ENCODE measurements at regions not wholly inside any gene's neighbourhood (a gene's known extent, or its start where the extent isn't known, plus 50 kb on each side); places are given as distances from the start of the nearest gene placed in this dataset.

GRCh38 chr21:15242906-15243305 is 178.1 kb upstream of the NRIP1 start:
- no peak for DNase-seq

DNA sequence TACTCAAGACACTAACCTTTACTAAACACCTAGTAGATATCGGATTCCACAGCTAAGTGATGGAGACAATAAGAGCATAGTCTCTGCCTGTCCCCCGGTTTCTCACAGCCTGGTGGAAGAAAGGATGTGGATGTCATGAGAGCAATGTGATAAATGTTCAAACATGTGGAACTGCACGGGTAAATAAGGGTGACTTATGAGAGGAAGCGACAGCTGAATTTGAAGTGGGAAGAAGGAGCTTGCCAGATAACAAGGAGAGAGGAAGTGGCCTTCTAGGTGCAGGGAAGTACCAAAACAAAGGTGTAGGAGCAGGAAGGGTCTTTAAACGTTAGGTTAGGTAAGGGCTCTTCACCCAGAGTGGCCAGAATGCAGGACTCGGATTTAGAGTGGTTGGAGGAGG is 178.6 kb upstream of the NRIP1 start:
- no peak for DNase-seq

DNA sequence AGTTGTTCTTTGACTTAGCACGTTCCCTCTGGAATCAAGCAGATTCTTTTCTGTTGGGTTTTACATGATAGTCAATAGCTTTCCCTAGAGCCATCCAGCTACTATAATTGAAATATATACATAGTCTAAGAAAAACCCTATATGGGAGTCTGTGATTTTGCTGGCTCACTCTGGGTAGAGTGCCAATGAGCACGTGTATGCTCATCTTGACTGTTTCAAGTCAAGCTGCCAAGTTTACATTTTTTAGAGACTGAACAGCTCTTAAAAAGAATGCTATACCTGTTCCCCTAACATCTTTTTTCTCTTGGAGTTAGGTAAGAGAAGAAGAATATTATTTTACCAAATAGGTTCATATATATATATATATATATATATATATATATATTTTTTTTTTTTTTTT is 182.8 kb upstream of the NRIP1 start:
- no peak for DNase-seq

- DNase-seq = no peak
These were observed 184.6 kb upstream of the NRIP1 start for GRCh38 chr21:15249285-15249993.

DNA sequence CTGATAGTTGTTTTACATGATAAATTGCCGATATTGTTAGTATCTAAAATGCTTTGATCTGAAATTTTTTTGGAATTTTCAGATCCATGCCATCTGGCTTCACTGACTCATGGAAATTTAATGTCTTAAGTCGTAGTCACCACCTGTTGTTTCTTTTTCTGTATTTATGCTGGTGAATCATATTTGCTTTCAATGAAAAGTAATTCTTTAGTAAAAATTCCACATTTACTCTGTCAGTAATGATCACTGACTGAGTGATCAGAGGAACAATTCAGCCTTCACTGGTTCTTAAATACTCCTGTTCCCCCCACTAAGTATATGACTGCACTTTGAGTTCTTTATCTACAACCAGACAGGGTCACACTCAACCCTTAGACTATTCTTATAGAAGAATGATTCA is 185.6 kb upstream of the NRIP1 start:
- no peak for DNase-seq

GRCh38 chr21:15252431-15252830 is 187.6 kb upstream of the NRIP1 start:
- DNase-seq = no peak

DNA sequence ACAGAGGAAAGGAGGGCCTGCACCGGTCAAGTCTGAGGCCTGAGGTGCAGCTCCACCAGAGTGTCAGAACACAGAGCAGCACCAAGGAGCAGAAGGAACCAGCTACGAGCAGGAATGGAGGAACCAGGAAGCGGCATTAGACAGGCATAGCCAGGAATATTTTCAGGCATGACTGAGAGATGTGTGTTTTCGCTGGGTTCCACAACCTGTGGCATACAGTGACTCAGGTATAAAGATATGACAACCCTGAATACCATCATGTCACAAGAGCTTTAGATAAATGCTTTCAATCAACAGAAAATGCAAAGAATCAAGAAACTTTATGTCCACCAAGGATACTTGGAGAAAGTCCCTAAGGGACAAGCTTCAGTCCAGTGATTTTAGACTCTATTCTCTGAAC is 189.3 kb upstream of the NRIP1 start:
- no peak for DNase-seq

DNA sequence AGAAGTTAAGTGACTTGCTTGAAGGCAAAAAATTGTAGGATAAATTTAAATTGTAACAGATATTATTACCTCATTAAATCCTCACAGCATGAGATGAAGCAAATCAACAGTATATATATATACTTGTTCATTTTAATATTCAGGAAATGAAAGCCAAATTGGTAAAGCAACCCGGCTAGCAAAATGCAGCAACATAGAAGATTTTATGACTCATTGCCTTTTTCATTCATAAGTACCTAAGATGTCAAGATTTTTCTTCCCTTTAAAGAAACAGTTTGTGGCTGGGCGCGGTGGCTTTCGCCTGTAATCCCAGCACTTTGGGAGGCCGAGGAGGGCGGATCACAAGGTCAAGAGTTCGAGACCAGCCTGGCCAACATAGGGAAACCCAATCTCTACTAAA is 190.5 kb upstream of the NRIP1 start:
- no peak for DNase-seq

GRCh38 chr21:15255763-15256162 is 191.0 kb upstream of the NRIP1 start:
- DNase-seq = no peak

- DNase-seq = no peak
These were observed 192.2 kb upstream of the NRIP1 start for GRCh38 chr21:15256996-15257395.

- no peak for DNase-seq
These were observed 192.8 kb upstream of the NRIP1 start for GRCh38 chr21:15257646-15258045.

GRCh38 chr21:15259824-15260223 is 195.0 kb upstream of the NRIP1 start:
- no peak for DNase-seq

DNA sequence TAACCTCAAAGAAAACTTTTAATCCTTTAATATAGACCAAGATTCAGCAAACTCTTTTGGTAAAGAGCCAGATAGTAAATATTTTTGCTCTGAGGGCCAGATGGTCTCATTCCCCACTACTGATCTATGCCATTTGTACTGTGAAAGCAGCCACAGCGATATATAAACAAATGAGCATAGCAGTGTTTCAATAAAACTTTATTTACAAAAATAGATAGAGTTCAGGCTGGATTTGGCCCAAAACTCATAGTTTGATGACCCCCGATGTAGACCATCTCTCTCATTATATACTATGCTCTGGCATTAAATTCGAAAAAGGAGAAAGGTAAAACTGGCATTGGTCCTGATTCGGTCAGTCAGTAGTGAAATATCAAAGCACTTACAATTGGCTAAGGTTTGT is 195.8 kb upstream of the NRIP1 start:
- no peak for DNase-seq

GRCh38 chr21:15264084-15264665 is 199.4 kb upstream of the NRIP1 start:
- DNase-seq = no peak

DNA sequence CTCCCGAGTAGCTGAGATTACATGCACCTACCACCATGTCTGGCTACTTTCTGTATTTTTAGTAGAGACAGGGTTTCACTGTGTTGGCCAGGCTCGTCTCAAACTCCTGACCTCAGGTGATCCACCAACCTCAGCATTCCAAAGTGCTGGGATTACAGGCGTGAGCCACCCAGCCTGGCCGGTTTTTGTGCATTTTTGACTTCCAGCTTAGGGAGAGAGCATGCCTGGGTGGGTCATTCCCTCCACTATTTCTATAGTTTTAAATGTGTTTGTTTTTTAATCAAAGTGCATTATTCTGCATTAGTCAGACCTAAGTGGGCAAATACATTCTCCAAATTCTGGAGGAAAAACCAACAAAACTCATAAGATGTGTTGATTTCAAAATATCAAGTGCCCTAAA is 207.4 kb upstream of the NRIP1 start:
- no peak for DNase-seq

DNA sequence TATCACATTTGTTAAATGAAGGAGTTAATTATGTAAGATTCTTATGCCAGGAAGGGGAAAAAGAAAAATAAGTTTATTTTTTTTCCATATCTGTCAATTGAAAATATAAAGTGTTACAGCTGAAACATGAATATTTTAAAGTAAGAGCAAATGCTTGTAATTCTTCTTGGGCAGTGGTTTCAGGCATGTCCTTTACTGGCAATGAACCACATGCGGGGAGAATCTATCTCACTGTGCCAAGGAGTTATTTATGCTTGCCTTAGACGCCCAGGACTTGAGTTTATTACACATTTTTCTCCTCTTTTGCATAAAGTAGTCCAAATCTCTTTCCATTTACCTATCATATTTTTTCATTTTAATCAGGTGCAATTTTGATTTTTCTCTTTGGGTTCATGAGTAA is 207.8 kb upstream of the NRIP1 start:
- no peak for DNase-seq

DNA sequence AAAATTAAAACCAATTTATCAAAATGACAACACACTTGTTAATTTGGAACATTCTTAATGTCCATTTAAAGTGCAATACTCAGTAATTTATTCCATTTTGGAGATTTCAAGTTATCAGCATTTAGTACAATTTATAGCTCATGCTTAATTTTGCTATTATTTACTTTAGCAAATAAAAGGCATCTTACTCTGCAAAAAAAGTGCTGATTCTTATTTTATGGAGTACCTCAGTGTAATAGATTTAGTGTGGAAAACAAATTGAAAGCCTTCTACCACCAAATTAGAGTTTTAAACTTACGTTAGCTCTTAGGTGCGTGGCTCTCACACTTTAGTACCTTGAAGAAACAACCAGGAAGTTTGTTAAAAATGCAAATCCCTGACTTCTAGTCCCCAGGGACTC is 208.4 kb upstream of the NRIP1 start:
- DNase-seq = no peak

DNA sequence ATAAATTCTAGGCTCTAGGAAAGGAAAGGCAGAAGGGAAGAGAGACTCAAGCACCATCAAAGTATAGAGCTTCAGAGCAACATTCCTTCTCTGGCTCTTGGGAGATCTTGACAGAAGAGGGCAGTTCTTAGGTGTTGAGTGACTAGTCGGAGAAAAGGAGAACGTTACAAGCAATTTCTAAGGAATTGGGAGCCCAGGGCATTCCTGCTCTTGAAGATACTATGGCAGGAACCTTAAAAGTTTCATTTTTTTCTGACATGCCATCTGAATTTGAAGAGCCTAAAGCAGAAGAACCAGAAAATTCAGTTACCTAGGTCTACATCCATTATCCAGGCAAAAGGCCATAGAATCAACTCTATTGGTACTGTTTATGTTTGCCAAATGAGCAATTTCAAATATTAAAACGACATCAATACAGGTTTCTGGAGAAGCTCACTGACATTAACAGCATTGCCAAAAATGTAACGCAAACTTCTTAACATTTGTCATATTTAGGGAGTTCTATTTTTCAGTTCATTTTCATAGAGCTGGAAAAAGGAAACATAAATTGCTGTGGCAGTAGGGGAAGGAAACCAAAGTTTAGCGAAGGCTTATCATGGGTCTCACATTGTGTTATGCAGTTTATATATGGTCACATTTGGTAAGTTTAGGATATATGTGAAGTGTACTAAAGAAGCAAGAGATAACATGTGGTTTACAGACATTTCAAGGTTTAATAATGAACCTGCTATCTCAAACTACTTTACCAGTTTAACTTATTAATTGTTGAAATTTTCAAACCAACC is 210.1 kb upstream of the NRIP1 start:
- DNase-seq = no peak

GRCh38 chr21:15275615-15276235 is 210.9 kb upstream of the NRIP1 start:
- no peak for DNase-seq

DNA sequence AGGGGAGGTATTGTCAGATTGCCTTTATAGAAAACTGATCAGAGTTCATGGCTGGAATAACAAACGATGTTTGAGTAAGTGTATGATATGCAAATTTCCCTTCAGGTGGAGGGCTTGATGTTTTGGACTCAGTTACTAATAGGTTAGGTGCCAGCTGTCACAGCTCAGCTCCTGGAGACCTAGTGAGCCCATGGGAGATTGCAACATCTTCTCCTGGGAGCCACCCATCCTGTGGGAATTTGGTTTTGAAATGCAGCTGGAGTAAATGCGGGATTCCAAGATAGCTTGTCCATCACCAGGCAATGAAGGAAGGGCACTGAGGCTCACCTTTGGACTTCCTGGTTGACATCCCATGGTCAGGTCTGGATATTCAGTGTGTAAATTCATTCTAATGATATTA is 211.4 kb upstream of the NRIP1 start:
- DNase-seq = no peak

GRCh38 chr21:15277466-15277865 is 212.7 kb upstream of the NRIP1 start:
- no peak for DNase-seq

DNA sequence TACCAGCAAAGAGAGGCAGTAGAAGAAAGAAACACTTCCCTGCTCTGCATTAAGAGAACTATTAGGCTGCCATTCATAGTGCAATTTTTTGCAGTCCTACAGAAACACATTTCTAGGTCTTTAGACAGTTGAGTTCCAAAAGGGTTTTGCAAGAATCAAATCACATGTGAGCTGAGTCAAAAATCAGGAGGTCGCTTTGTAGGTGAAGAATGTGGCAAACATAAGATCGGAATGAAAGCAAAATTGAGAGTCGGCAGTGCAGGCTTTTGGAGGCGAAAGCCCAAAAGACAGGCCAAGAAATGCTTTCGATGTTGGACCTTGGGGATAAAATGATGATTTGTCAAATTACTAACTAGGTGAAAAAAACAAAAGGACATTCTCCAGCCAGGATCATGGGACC is 213.5 kb upstream of the NRIP1 start:
- DNase-seq = no peak

GRCh38 chr21:15278851-15279250 is 214.1 kb upstream of the NRIP1 start:
- no peak for DNase-seq

DNA sequence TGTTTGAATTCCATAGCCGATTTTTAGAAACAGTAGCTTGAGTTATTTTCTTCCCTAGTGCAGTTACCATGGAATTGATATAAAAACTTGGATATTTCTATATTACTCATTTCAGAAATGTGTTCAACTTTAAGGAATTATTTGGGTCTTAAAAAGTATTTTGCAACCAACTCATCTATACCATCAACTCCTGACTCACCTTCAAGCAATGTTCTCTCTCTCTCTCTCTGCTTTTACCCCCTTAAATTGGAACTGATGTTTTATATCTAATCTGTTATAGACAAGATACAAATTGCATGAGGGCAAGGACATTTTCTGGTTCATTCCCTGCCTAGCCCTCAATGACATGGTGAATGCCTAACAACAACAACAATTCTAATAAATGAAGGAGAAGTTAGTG is 214.7 kb upstream of the NRIP1 start:
- no peak for DNase-seq
